ENCODE measurements at regions not wholly inside any gene's neighbourhood (a gene's known extent, or its start where the extent isn't known, plus 50 kb on each side); places are given as distances from the start of the nearest gene placed in this dataset.

- TF ChIP-seq POLR2AphosphoS5 (IDR thresholded peaks at IDR 0.05) (no peak), CTCF (IDR thresholded peaks at IDR 0.05) (no peak)
Measured at GRCh38 chr11:39690856-39691255, 1768.6 kb downstream of the LRRC4C start.
